ENCODE measurements at regions not wholly inside any gene's neighbourhood (a gene's known extent, or its start where the extent isn't known, plus 50 kb on each side); places are given as distances from the start of the nearest gene placed in this dataset.

GRCh38 chr3:15936312-15936711, 138.5 kb upstream of the ANKRD28 start:
- TF ChIP-seq CTCF (IDR thresholded peaks at IDR 0.05) (no peak), POLR2A (IDR thresholded peaks at IDR 0.05) (no peak), POLR2AphosphoS5 (IDR thresholded peaks at IDR 0.05) (no peak)
